Osteoblast (primary cell): ENCODE measurements at regions not wholly inside any gene's neighbourhood (a gene's known extent, or its start where the extent isn't known, plus 50 kb on each side); places are given as distances from the start of the nearest gene placed in this dataset.

ENCODE experiments used
- DNase-seq: peaks from one replicate; pipeline ENCODE4 v3.0.0; 2011; ENCODE audit warnings: low spot score, mixed read lengths; ENCODE audit not compliant: insufficient read length; ENCODE audit errors: missing footprints
- H2AFZ ChIP-seq: 2 replicates; pipeline ENCODE4 v1.6.0; 2011; ENCODE audit warnings: mild to moderate bottlenecking, low read length
- H3K27ac ChIP-seq: 2 replicates; pipeline ENCODE4 v1.5.1; 2011; ENCODE audit warnings: mild to moderate bottlenecking, low read depth, low read length, moderate library complexity
- H3K27me3 ChIP-seq: 2 replicates; pipeline ENCODE4 v1.6.0; 2012; ENCODE audit warnings: mild to moderate bottlenecking, control low read depth, inconsistent platforms, low read length, moderate library complexity; ENCODE audit not compliant: insufficient read depth
- H3K36me3 ChIP-seq: 2 replicates; pipeline ENCODE4 v1.5.1; 2011; ENCODE audit warnings: mild to moderate bottlenecking, low read length, control low read depth, moderate library complexity; ENCODE audit not compliant: insufficient read depth
- H3K4me1 ChIP-seq: 2 replicates; pipeline ENCODE4 v1.5.1; 2011; ENCODE audit warnings: mild to moderate bottlenecking, low read length, control low read depth, moderate library complexity; ENCODE audit not compliant: insufficient read depth
- H3K4me2 ChIP-seq: 2 replicates; pipeline ENCODE4 v1.6.0; 2011; ENCODE audit warnings: mild to moderate bottlenecking, low read length; ENCODE audit not compliant: insufficient read depth
- H3K4me3 ChIP-seq: fragments of 200-600 bp; sonication (generic); 3 replicates; pipeline ENCODE4 v1.5.1; 2012; ENCODE audit warnings: mild to moderate bottlenecking, low read length, inconsistent platforms; ENCODE audit not compliant: insufficient read depth
- H3K79me2 ChIP-seq: 2 replicates; pipeline ENCODE4 v1.6.0; 2012; ENCODE audit warnings: mild to moderate bottlenecking, low read length, control low read depth, inconsistent platforms; ENCODE audit not compliant: insufficient read depth
- H3K9me3 ChIP-seq: 2 replicates; pipeline ENCODE4 v1.5.1; 2011; ENCODE audit warnings: low read depth, low read length, control low read depth
- H4K20me1 ChIP-seq: 2 replicates; pipeline ENCODE4 v1.6.0; 2012; ENCODE audit warnings: mild to moderate bottlenecking, low read length, control low read depth; ENCODE audit not compliant: insufficient read depth
- TF ChIP-seq, protein P1 (sequence below): IDR thresholded peaks from 2 replicates; pipeline ENCODE4 v1.5.1; 2011; ENCODE audit warnings: mild to moderate bottlenecking, low read depth, low read length, moderate library complexity; ENCODE audit errors: extremely low read depth

DNA sequence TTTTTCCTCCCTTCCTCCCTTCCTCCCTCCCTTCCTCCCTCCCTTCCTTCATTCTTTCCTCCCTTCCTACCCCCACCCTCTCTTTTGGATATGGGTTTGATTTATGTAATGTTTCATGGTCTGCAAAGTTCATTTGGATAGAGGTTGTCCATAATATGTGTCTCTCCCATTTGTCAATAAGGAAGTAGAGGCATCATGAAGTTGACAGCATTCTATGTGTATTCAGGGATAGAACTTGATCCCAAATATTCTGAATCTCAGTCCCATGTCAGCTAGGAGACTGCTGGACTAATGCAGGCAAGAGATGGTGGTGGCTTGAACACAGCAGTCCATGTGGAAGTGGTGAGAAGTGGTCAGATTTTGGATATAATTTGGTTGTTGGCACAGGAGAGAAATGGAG is 90.7 kb upstream of the SLC6A6 start:
- Histone ChIP-seq H3K27me3 (peaks cover 48% of the 10 kb centered on the region), H3K36me3 (no peaks in the 10 kb centered on the region), H3K4me2 (no peak overlapping the region), H3K27ac (no peak overlapping the region), H3K79me2 (no peaks in the 10 kb centered on the region), H4K20me1 (no peaks in the 10 kb centered on the region), H2AFZ (no peak overlapping the region), H3K4me1 (no peaks in the 10 kb centered on the region), H3K4me3 (no peak overlapping the region), H3K9me3 (no peaks in the 10 kb centered on the region)
- TF ChIP-seq, protein P1, sequence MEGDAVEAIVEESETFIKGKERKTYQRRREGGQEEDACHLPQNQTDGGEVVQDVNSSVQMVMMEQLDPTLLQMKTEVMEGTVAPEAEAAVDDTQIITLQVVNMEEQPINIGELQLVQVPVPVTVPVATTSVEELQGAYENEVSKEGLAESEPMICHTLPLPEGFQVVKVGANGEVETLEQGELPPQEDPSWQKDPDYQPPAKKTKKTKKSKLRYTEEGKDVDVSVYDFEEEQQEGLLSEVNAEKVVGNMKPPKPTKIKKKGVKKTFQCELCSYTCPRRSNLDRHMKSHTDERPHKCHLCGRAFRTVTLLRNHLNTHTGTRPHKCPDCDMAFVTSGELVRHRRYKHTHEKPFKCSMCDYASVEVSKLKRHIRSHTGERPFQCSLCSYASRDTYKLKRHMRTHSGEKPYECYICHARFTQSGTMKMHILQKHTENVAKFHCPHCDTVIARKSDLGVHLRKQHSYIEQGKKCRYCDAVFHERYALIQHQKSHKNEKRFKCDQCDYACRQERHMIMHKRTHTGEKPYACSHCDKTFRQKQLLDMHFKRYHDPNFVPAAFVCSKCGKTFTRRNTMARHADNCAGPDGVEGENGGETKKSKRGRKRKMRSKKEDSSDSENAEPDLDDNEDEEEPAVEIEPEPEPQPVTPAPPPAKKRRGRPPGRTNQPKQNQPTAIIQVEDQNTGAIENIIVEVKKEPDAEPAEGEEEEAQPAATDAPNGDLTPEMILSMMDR: no peak
- DNase-seq: no peak

DNA sequence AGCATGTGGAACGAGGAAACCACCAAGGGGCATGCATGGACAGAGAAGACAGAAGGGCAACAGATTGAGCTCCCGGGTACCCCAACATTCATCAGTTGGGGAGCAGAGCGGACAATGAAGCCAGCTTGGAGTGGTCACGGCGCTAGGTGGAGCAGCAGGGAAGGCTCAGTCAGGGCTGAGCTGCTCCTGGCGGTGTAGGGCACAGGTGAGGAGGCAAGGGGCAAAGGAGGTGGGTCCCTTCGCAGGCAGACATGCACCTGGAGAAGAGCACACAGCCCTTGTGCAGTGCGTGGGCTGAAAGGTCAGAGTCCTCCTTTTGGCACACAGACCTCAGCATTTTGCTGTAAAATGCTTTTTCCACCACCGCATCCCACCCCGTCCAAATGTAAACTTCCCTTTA is 90.0 kb upstream of the SLC6A6 start:
- H3K79me2 ChIP-seq: no peaks in the 10 kb centered on the region
- no peaks in the 10 kb centered on the region for H3K9me3 ChIP-seq
- no peak overlapping the region for H3K4me3 ChIP-seq
- H3K27ac ChIP-seq: no peak overlapping the region
- H3K4me1 ChIP-seq: no peaks in the 10 kb centered on the region
- peaks cover 54% of the 10 kb centered on the region for H3K27me3 ChIP-seq
- H3K36me3 ChIP-seq: no peaks in the 10 kb centered on the region
- H3K4me2 ChIP-seq: no peak overlapping the region
- TF ChIP-seq, protein P1: no peak
- no peaks in the 10 kb centered on the region for H4K20me1 ChIP-seq
- no peak overlapping the region for H2AFZ ChIP-seq
- DNase-seq: no peak

DNA sequence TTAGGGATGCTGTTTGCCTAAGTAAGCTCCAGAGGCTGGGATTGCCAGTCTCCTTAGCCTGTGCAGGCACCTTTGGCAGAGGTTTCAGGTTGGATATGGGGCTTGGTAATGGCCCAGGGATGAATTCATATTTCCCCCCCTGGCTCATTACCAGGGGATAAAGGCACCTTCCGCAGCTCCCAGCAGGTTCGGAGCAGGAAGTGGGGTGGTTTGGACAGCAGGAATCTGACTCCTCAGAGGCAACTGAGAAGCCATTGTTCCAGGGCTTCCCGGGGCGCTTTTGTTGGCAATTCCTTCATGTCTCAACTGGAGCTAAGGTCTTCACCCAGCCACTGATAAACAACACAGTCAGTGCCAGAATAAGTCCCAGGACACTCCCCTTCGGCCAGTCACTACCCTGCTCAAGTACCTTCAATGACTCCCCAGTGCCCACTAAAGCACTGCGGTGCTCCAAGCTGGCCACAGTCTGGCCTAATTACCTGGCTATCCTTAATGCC is 85.3 kb upstream of the SLC6A6 start:
- H3K4me1 ChIP-seq: no peaks in the 10 kb centered on the region
- peaks cover 62% of the 10 kb centered on the region for H3K27me3 ChIP-seq
- H3K27ac ChIP-seq: no peak overlapping the region
- H3K4me3 ChIP-seq: no peak overlapping the region
- TF ChIP-seq, protein P1: no peak
- H2AFZ ChIP-seq: no peak overlapping the region
- peak; percentile 30 for DNase-seq
- no peaks in the 10 kb centered on the region for H3K36me3 ChIP-seq
- H3K79me2 ChIP-seq: no peaks in the 10 kb centered on the region
- H4K20me1 ChIP-seq: no peaks in the 10 kb centered on the region
- no peak overlapping the region for H3K4me2 ChIP-seq
- no peaks in the 10 kb centered on the region for H3K9me3 ChIP-seq

DNA sequence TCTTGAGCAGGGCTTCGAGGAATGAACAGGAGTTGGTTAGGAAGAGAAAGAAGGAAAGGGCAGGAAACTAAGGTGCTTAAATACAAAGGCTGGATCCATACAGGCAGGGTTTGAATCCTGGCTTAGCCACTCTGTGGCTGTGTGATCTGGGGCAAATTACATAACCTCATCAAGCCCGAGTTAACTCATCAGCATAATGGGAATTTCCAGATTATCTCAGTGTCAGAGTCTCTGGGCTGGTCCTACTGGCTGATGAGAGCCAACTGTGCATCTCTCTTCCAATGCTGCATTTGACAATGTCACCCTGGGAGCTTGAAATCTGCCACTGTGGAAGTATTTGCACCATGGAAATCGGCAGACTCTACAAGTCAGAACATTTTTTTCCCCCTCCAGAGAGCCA is 83.8 kb upstream of the SLC6A6 start:
- H3K4me3 ChIP-seq: no peak overlapping the region
- no peak for DNase-seq
- TF ChIP-seq, protein P1: no peak

More for the DNA sequence above, 83.8 kb upstream of the SLC6A6 start:
- Histone ChIP-seq H3K9me3 (no peaks in the 10 kb centered on the region), H3K27me3 (peaks cover 48% of the 10 kb centered on the region), H2AFZ (no peak overlapping the region), H4K20me1 (no peaks in the 10 kb centered on the region), H3K79me2 (no peaks in the 10 kb centered on the region), H3K4me2 (no peak overlapping the region), H3K4me1 (no peaks in the 10 kb centered on the region), H3K36me3 (no peaks in the 10 kb centered on the region), H3K27ac (no peak overlapping the region)
